ENCODE measurements at regions not wholly inside any gene's neighbourhood (a gene's known extent, or its start where the extent isn't known, plus 50 kb on each side); places are given as distances from the start of the nearest gene placed in this dataset.

DNA sequence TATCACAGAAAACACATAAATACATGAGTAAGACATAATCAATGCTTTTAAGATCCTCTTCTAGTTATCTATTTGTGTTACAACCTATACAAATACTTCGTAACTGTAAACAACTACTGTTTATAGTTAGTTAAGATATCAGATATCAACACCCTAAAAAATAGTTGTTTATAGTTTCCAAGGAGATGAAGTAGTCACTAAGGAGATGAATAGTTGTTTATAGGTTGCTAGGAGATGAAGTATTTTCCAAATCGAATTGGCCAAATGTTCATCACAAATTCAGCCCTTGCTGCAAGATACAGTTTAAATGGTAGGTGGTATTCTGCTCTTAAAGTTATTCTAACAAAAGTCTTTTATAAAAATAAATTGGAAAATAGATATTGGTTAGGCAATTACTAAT lies 618.2 kb upstream of the PCDH10 start:
- H3K27me3 Mint-ChIP-seq (ENCODE audit: low read depth): no peaks in the 10 kb centered on the region
- no peaks in the 10 kb centered on the region for H3K36me3 Mint-ChIP-seq (ENCODE audit: low read depth)
- no peak overlapping the region for H3K4me3 Mint-ChIP-seq (ENCODE audit: unreplicated experiment)
- TF ChIP-seq, protein P1, sequence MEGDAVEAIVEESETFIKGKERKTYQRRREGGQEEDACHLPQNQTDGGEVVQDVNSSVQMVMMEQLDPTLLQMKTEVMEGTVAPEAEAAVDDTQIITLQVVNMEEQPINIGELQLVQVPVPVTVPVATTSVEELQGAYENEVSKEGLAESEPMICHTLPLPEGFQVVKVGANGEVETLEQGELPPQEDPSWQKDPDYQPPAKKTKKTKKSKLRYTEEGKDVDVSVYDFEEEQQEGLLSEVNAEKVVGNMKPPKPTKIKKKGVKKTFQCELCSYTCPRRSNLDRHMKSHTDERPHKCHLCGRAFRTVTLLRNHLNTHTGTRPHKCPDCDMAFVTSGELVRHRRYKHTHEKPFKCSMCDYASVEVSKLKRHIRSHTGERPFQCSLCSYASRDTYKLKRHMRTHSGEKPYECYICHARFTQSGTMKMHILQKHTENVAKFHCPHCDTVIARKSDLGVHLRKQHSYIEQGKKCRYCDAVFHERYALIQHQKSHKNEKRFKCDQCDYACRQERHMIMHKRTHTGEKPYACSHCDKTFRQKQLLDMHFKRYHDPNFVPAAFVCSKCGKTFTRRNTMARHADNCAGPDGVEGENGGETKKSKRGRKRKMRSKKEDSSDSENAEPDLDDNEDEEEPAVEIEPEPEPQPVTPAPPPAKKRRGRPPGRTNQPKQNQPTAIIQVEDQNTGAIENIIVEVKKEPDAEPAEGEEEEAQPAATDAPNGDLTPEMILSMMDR (IDR thresholded peaks at IDR 0.05): no peak
- H3K9me3 Mint-ChIP-seq (ENCODE audit: low read depth): no peaks in the 10 kb centered on the region
- no peaks in the 10 kb centered on the region for H3K4me1 Mint-ChIP-seq (ENCODE audit: low read depth)
- no peak overlapping the region for H3K27ac Mint-ChIP-seq (ENCODE audit: unreplicated experiment)
- no peak for DNase-seq (ENCODE audit: low spot score)

DNA sequence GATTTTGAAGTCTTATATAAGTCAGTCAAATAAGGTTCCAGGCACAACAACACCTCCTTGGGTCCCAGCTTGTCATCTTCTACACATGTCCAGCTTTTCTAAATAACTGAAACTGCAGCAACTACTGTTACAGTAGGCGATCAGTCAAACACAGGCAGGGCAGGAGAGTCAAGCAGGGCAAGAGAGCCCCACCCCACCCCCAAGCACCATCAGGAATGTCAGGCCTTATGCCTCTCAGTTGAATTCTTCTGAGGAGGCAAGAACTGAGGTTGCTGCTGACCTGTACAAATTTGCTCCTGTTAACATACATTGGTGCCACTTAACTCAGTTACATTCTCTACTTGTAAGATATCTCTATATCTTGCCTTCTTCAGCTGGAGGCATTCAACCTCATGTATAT lies 608.8 kb upstream of the PCDH10 start:
- Mint-ChIP-seq H3K27me3 (ENCODE audit: low read depth) (no peaks in the 10 kb centered on the region), H3K4me3 (ENCODE audit: unreplicated experiment) (no peak overlapping the region), H3K4me1 (ENCODE audit: low read depth) (no peaks in the 10 kb centered on the region), H3K36me3 (ENCODE audit: low read depth) (peaks cover 2% of the 10 kb centered on the region), H3K9me3 (ENCODE audit: low read depth) (peaks cover 10% of the 10 kb centered on the region), H3K27ac (ENCODE audit: unreplicated experiment) (no peak overlapping the region)
- TF ChIP-seq, protein P1 (IDR thresholded peaks at IDR 0.05): no peak
- no peak for DNase-seq (ENCODE audit: low spot score)

DNA sequence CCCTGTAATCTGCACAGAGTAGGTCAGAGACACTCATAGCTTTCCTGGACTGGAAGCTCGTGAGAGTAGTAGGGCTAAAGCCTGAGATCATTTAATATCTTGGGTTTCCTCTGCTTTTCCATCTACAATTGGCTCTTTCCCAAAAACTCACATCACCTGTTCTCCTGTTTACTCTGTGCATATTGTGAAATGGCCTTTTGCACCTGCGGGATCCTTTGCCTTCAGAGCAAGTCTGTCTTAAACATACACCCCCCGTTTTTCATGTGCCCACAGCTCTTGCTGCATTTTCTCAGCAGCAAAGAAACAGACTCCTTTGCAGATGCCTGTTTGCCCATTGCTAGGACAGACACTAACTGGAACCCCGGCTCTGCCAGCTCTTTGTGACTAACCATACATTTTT lies 608.3 kb upstream of the PCDH10 start:
- TF ChIP-seq, protein P1 (IDR thresholded peaks at IDR 0.05): no peak
- Mint-ChIP-seq H3K9me3 (ENCODE audit: low read depth) (peaks cover 10% of the 10 kb centered on the region), H3K4me1 (ENCODE audit: low read depth) (no peaks in the 10 kb centered on the region), H3K27me3 (ENCODE audit: low read depth) (no peaks in the 10 kb centered on the region), H3K36me3 (ENCODE audit: low read depth) (peaks cover 2% of the 10 kb centered on the region), H3K27ac (ENCODE audit: unreplicated experiment) (no peak overlapping the region), H3K4me3 (ENCODE audit: unreplicated experiment) (no peak overlapping the region)
- DNase-seq (ENCODE audit: low spot score): no peak

DNA sequence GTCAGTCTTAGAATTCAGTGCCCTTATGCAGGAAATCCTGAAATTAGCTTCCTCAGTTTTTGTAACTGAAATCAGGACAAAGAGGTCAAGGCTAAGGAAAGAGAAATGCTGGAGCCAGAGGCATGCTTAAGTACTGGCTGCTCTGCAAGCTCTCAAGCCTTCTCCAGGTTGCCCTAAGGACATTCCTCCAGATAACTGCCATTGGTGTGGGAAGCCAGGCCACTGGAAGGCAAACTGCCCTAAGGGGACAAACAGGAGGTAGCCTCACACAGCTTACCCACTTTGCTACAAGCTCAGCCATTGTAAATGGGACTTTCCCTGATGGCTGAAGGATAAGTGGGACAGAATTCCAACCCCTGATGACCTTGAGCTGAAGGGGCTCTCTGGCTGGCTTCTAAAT lies 606.9 kb upstream of the PCDH10 start:
- H3K27ac Mint-ChIP-seq (ENCODE audit: unreplicated experiment): no peak overlapping the region
- no peak overlapping the region for H3K4me3 Mint-ChIP-seq (ENCODE audit: unreplicated experiment)
- H3K4me1 Mint-ChIP-seq (ENCODE audit: low read depth): no peaks in the 10 kb centered on the region
- H3K27me3 Mint-ChIP-seq (ENCODE audit: low read depth): no peaks in the 10 kb centered on the region
- TF ChIP-seq, protein P1 (IDR thresholded peaks at IDR 0.05): no peak
- peaks cover 2% of the 10 kb centered on the region for H3K36me3 Mint-ChIP-seq (ENCODE audit: low read depth)
- peaks cover 6% of the 10 kb centered on the region for H3K9me3 Mint-ChIP-seq (ENCODE audit: low read depth)
- no peak for DNase-seq (ENCODE audit: low spot score)

DNA sequence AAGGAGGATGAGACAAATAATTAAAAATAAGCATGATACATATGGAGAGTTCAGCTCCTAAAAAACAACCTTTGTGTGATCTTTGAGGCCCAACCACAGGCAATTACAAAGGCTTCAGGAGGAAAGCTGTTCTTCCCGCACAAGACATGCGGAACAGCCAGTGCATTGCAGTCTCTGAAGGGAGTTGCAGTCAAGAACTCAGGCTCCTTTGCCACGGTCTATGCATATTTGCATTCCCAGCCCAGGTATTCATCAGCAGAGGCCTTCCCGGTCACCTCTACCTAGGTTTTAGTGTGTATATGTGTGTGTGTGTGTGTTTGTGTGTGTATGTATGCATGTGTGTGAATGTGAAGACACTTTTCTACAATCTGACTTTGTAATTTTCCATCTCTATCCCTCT lies 600.6 kb upstream of the PCDH10 start:
- Mint-ChIP-seq H3K27me3 (ENCODE audit: low read depth) (no peaks in the 10 kb centered on the region), H3K4me3 (ENCODE audit: unreplicated experiment) (no peak overlapping the region), H3K27ac (ENCODE audit: unreplicated experiment) (no peak overlapping the region), H3K36me3 (ENCODE audit: low read depth) (no peaks in the 10 kb centered on the region), H3K4me1 (ENCODE audit: low read depth) (no peaks in the 10 kb centered on the region), H3K9me3 (ENCODE audit: low read depth) (peaks cover under 1% of the 10 kb centered on the region)
- no peak for DNase-seq (ENCODE audit: low spot score)
- TF ChIP-seq, protein P1 (IDR thresholded peaks at IDR 0.05): no peak
